CMK (cell line): ENCODE measurements at regions not wholly inside any gene's neighbourhood (a gene's known extent, or its start where the extent isn't known, plus 50 kb on each side); places are given as distances from the start of the nearest gene placed in this dataset.

ENCODE experiments used
- DNase-seq: peaks from one replicate; pipeline ENCODE4 v3.0.0-alpha.2; 2010; ENCODE audit warnings: low read depth

DNA sequence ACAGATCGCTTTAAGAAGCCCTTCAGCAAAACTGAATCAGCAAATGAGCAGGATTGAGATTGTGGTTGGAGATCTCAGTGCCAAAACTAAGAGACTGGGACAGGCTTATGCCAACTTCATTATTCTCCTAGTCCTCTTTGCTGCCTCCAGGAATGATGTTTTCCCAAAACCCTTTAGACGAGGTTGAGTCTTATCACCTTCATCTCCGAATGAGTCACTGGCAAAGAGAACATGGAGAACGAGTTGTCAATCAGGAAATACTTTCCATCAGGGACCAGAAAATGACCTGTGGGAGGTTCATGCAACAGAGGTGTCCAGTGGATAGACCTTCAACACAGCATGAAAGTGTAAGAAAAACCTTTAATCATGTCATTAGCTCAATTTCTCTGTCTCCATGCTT, 461.5 kb downstream of the RMST start:
- no peak for DNase-seq

DNA sequence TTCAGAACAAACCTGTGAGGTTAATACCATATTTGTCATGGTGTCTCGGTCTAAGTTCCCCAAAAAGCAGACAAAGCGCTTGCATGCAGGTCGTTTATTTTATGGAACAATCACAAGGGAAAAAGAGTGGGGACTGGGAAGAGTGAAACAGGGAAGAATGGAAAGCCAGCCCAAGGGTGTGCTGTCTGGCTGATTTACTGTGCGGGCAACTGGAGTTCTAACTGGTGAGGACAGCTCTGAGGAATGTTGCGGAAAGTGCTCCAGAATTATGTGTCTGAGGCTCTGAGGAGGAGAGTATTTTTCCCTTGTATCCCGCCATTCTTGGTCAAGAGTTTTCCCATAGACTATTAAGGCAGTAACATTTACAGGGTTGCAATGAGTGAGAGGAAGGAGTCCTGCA, 465.4 kb downstream of the RMST start:
- DNase-seq: no peak

DNA sequence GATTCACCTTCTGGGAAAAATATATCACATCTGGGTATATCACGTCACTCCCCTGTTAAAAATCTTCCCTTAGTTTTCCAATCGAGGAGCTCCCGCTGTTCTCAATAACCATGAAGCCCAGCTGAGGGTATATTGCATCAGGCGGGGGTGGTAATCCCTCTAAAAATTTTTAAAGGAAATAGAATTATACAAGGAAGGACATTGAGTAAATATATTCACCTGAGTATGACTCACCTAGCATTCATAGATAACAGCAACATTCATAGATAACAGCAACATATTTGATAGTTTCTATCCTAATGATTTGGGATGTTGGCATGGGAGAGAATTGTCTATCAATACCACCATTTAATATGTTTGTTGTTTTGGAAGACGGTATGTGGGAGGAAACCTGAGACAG, 473.6 kb downstream of the RMST start:
- DNase-seq: no peak

DNA sequence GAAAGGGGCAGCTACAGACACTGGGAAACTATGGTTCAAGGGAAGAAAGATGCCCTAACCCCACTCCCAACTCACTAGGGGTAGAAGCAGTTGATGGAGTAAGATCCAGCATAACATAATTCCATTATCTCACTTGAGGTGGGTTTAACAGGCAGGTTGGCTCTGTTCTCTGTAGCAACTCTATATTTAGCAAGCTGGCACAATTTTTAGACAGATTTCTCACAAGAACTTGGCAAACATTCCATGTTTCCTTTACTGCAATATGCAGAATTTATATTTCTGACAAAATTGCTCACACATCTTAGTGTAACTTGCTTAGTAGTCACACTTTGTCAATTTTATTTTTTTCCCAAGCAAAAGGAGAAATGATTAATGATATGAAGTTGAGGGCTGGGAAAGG, 475.4 kb downstream of the RMST start:
- no peak for DNase-seq

DNA sequence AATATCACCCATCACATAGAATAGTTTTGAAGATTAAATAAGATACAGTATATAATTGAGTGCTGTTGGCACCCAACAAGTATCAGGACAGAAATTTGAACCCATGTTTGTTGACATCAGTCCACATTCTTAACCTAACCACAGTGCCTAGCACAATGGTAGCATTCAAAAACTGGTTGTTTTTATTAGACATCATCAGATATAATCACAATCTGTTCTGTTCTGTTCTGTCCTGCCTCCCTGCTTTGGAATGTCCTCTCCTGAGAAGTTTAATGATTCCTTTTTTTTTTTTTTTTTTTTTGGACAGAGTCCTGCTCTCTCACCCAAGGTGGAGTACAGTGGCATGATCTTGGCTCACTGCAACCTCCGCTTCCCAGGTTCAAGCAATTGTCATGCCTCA, 476.6 kb downstream of the RMST start:
- no peak for DNase-seq

DNA sequence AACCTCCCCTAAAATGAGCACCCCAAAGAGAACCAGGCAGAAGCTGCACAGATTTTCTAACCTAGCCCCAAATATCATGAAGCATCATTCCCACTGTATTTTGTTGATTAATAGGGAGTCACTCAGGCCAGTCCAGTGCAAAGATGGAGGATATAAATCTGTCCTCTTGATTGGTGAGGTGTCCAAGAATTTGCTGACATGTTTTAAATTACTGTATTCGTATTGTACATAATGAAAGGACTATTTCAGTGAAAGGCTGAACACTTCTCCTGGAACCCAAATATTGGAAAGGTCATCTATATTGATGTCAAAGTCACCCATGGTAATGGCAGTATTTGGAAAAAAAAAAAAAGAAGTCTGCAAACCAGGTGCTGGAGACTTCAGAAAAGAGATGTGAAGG, 477.5 kb downstream of the RMST start:
- no peak for DNase-seq

DNA sequence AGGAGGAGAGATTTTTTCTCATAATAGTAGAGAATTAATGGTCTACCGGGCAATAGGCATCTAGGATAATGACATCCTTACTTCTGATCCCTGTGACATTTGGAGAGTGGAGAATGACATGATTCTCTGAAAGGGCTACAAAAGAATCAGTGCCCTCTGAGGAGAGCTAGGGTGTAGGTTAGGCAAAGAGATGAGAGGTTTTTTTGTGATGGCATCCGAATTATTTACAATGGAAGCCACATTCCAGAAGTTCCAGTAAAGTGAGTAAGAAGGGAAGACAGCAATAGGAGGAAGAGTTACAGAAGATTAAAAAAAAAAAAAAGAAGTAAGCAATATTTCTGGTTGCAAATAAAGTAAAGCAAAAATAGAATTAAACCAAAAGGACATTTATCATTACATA, 478.0 kb downstream of the RMST start:
- no peak for DNase-seq

DNA sequence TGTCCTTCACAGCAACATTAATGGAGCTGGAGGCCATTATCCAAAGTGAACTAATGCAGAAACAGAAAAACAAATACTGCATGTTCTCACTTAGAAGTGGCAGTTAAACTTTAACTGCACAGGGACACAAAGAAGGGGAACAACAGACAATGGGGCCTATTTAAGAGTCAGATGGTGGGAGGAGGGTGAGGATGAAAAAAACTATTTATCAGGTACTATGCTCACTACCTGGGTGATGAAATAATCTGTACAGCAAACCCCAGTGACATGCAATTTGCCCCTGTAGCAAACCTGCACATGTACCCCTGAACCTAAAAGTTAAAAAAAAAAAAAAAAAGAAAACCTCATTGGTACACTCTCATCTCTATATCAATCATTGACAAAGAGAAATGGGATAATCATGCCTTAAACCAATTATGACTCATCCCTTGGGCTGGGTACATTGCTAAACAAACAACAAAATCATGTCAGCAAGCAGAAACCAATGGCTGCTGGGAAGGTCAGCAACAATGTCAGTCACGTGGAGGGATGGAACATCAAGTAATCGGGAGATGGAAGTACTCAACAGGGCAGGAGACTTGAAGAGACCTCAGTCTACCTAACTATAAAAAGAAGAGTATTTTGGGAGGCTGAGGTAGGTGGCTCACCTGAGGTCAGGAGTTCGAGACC, 479.2 kb downstream of the RMST start:
- DNase-seq: no peak

DNA sequence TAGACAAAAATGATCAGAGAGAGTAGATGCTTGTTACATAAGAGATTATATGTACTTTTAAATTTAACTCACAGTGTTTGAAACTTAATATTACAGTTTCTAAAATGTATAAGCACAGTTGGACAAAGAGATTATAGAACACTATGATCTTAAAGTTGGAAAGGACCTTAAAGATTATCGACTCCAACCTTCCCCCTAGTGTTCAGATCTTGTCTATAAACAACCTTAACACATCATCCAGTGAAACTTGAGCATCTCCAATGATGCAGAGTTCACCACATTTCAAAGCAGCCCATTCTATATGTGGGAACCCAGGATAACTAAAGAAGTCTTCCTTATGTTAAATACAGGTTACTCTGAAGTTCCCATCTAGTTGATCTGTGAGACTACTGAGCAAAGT, 480.8 kb downstream of the RMST start:
- no peak for DNase-seq

DNA sequence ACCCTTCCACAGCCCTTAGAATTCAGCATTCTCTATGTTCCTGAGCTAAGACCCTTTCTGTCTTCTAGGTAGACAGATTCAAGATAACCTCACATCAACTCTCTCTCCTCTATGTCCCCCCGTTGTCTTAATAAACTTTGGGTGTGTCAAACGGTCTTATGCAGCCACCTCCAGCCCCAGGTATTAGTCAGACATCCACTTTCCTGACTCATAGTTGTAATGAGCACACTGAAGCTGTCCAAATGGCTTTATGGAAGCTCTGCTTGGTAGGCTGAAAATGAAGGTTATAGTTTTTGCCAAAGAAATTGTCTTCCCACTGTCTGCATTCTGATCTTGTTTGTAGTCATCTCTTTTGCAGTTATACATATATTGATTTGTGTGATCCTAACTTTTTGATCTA, 482.0 kb downstream of the RMST start:
- no peak for DNase-seq

DNA sequence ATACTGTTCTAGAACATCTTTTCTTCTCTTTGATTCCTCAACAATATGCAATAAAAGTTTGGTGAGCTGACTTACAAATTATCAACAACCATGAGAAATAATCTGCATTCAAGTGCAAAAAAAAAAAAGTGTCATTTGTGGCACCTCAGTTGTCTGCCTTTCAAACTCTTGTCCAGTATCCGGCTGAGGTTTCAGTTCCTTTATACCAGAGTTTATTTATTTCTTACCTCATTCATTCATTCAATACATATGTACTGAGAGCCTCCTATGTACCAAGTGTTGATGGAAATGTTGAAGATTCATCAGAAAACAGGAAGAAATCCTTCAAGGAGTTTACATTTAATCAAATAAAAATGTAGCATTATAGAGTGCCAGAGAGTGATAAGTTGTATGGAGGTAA, 484.1 kb downstream of the RMST start:
- DNase-seq: no peak

DNA sequence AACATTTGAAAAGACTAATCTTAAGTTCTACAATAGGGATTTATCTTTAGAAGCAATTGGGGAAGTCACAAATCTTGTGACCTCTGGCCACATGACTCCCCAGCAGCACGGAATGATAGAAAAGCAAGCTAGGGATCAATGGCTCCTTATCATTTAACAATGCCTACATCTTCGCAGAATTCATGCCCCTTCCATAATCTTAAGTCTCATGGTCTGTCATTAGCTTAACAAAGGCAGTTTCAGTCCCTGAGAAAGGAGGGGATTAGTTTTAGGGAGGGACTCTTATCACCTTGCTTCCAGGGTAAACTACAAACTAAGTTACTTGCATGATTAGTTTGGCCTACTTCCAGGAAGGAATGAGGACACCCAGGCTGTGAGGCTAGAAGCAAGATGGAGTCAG, 486.0 kb downstream of the RMST start:
- DNase-seq: no peak

DNA sequence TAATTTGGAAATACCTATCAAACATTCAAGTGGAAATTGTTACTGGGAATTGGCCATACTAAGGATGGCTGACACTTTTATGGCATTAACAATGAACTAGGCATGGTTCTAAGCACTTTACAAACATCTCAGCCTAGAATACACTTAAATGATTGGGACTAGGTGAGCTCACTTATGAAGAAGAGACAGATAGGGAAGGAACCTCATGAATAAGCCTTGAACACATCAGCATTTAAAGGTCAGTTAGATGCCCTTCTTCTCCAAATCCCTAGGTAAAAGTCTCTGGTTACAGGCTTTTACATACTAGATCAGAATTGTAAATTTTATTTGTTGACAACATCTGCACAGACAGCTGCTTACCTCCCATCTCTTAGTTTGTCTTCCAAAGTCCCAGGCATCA, 488.6 kb downstream of the RMST start:
- no peak for DNase-seq

DNA sequence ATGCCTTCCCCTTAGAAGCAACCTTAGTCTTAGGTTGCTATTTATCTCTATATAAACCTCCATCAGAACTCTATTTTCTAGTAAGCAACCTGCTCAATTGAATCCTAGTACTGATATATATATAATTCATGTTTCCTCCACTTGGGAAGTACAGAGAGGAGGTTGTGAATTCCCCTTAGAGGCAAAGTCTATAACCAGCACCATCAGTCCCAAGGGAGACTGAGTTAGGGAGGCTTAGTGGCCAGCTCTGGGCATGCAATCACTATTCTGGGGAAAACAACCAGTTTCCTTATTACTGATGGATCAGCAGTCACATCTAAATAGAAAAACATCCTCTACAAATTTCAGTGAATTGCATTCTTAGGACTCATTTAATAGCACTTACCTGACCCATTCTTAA, 489.1 kb downstream of the RMST start:
- DNase-seq: no peak

DNA sequence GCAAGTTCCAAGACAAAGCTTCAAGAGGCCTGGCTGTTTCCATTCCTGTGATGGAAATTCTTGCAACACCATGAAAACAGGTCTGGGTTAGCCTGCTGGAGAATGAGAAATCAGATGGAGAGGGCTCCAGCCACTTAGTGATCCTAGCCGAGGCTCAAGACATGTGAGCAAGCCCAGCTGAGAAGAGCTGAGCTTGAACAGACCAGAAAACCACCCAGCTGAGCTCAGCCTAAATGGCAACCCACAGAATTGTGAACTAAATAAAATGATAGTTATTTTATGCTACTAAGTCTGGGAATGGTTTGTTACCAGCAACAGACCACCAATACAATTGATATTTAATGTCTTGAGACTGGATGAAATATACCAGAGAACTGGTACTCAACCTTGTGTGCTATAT, 494.5 kb downstream of the RMST start:
- no peak for DNase-seq

DNA sequence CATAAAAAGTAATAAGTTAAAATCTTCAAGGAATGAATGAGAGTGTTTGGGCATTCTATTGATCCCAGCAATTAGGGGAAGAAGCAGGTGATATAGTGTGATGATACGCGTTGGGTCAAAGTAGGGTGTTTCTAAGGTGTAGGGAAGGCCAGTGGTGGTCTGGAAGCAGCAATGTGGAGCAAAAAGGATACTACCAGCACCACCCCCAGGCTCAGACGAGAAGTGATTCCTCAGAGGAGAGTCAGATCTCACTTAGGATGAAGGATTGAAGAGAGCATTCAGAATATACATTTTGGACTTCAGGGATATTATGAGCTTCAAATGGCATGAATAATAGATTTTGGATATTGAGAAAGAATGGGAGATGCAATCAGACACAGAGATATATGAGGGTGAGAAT, 497.6 kb downstream of the RMST start:
- no peak for DNase-seq

DNA sequence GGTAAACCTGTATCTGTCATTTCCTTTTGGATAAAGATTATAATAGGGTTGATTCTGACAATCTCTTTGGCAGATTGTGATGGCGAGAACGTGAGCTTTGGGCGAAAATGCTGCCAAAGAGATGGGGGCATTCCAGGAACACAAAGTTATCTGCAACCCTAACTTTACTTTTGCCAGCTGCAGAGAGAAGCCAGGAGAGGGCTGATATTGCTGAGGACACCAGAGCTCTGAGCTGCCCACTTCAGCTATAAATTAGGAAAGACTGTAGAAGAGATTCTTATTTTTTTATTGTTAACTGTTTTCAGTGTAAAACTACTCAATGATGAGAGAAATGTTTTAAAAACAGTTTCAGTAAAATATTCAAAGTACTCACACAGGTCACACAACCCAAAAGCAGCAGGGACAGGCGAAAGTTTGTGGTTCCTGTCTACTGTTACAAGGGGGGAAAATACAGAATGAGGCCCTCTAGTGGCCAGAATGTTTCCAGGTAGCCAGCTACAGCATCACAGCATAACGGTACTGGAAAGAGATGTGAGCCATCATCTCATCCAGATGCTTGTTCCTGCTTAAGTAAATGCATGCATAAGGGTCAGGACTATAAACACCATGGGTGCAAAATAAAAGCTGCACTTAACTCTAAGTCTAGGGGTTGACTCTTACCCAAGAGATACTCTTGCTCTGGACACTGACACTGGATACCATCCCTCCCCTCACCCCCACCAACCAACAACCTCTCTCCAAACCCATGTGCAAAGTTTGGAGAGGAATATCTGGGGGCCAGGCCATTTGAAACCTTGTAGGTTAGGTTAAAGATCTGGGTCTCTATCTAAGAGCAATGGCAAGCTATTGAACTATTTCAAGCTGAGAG, 498.4 kb downstream of the RMST start:
- DNase-seq: peak; percentile 4

DNA sequence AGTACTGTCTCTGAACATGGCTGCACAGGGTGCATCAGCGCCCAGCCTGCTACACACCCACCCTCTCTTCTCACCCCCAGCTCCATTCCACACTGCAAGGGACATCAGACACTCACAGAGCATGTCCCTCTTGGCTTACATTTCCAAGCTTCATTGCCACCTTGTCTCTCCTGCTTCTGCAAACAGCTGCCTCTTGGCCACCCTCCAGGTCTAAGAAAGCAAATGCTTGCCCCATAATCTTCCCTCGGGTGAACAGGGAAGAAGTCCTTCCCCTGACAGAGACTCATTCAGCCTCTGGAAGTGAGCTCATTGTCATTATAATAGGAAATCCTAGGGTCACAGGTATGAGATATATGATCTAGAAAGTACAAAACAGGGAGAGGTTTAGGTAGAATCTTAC, 505.2 kb downstream of the RMST start:
- no peak for DNase-seq

DNA sequence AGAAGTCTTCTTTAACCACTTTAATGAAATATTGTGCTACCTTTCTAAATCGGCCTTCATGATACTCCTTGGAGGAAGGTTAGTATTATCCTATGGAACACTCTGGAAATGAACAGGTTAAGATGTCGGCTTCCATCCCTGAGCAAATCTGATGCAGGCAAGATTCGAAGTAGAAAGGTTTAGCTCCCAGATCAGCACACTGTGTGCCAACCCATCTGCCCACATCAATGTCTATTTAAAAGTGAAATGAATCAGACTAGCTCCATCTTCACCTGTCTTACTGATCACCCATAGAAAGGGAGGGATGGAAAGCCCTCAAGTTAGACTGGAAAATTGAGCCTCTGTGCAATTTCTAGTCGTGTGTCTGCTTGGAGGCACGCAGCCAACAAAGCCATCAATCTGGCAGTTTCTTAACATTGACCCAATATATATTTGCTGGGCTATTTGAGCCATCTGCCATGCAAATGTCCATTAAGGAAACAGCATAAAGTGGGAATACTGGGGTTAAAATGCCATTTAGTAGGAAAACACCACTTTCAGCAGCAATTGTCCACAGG, 506.1 kb downstream of the RMST start:
- DNase-seq: no peak

DNA sequence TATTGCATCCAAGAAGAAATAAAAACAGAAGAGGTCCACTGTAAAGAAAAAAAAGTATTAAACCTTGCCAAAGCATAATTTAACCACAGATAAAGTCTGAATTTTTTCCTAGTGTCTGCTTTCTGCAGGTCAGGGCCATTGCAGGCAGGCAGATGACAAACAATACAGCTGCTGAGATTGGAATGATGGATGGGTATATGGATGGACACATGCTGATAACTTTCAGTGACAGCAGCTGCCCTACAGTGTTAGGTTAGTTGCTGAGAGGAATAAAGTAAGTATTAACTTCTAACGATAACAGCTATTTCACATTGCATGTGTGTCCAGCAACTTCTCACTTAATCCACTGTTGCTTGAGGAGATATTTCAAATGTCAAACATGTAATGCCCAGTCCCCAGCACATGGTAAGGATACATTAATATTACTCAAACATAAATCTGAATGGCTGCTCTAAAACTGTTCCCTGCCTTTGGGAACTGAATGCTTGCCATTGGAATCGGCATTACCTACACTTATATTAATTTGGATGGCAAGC, 515.3 kb downstream of the RMST start:
- DNase-seq: no peak

DNA sequence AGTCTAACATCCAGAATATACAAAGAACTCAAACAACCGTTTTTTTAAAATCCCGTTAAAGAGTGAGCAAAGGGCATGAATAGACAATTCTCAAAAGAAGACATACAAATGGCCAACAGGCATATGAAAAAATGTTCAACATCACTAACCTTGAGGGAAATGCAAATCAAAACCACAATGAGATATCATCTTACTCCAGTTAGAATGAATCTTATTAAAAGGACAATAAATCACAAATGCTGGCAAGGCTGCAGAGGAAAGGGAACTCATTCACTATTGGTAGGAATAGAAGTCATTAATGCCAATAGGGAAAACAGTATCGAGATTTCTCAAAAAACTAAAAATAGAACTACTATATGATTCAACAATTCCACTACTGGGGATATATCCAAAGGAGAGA, 520.1 kb downstream of the RMST start:
- no peak for DNase-seq

DNA sequence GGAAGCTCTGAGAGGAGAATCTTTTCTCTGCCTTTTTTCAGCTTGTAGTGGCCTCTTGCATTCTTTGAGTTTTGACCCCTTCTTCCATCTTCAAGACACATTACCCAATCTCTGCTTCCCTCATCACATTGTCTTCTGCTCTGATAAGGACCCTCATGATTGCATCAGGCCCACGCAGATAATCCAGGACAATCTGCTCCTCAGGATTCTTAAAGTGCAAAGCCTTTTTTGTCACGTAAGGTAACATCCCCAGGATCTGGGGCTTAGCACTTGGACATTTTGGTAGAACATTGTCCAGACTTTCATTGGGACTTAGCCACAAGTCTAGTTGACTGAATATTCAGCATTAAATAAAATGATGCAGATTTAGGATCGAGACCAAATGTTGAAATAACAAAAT, 521.2 kb downstream of the RMST start:
- DNase-seq: no peak

DNA sequence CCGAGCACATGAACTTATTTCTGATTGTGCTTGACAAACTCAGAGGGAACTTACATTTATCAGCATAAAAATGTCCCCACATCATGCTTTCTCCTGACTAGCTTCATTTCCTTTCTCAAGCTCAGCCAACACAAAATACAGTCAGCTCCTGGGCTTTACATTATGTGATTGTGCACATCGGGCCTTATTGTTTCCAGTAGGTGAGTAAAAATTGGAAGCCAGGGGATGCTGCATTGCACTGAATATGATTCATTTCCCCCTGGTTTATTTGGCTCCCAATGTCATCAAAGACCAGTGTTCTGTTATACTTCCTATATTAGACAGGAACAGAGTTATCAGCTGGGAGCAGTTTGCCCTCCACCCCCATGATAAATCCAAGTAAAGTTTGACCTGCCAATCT, 521.8 kb downstream of the RMST start:
- DNase-seq: no peak
